RPMI7951 (cell line): ENCODE measurements at regions not wholly inside any gene's neighbourhood (a gene's known extent, or its start where the extent isn't known, plus 50 kb on each side); places are given as distances from the start of the nearest gene placed in this dataset.
"Not testable (repeated sequence)": the region's sequence is repeated elsewhere in the genome, so short reads cannot be mapped to it uniquely, and the experiment has no call there.

Experiments
- DNase-seq: peaks from one replicate; pipeline ENCODE4 v3.0.0-alpha.2; 2012; ENCODE audit warnings: low read depth

- not testable (repeated sequence) for DNase-seq
Measured at GRCh38 chr1:149229813-149230212, 126.5 kb upstream of the NBPF9 start.

GRCh38 chr1:149234926-149235914, 131.9 kb upstream of the NBPF9 start:
- DNase-seq = not testable (repeated sequence)

- DNase-seq = not testable (repeated sequence)
Measured at GRCh38 chr1:149237515-149237914, 134.2 kb upstream of the NBPF9 start.

- not testable (repeated sequence) for DNase-seq
Measured at GRCh38 chr1:149239897-149240508, 136.7 kb upstream of the NBPF9 start.

- not testable (repeated sequence) for DNase-seq
Measured at GRCh38 chr1:149240530-149240929, 137.2 kb upstream of the NBPF9 start.

GRCh38 chr1:149241272-149241671, 137.9 kb upstream of the NBPF9 start:
- DNase-seq = not testable (repeated sequence)

- DNase-seq = not testable (repeated sequence)
Measured at GRCh38 chr1:149243572-149243971, 140.2 kb upstream of the NBPF9 start.

GRCh38 chr1:149244621-149245020, 141.3 kb upstream of the NBPF9 start:
- not testable (repeated sequence) for DNase-seq

GRCh38 chr1:149246212-149246611, 142.9 kb upstream of the NBPF9 start:
- not testable (repeated sequence) for DNase-seq

- not testable (repeated sequence) for DNase-seq
Measured at GRCh38 chr1:149248610-149249009, 145.3 kb upstream of the NBPF9 start.

GRCh38 chr1:149249850-149250467, 146.6 kb upstream of the NBPF9 start:
- DNase-seq = not testable (repeated sequence)

- not testable (repeated sequence) for DNase-seq
Measured at GRCh38 chr1:149254894-149255847, 151.8 kb upstream of the NBPF9 start.

GRCh38 chr1:149260284-149260683, 156.9 kb upstream of the NBPF9 start:
- not testable (repeated sequence) for DNase-seq

- DNase-seq = not testable (repeated sequence)
Measured at GRCh38 chr1:149260736-149261340, 157.5 kb upstream of the NBPF9 start.

GRCh38 chr1:149267287-149267686, 163.9 kb upstream of the NBPF9 start:
- not testable (repeated sequence) for DNase-seq

GRCh38 chr1:149269001-149269702, 165.8 kb upstream of the NBPF9 start:
- not testable (repeated sequence) for DNase-seq

GRCh38 chr1:149269833-149270232, 166.5 kb upstream of the NBPF9 start:
- not testable (repeated sequence) for DNase-seq

GRCh38 chr1:149274493-149274892, 171.1 kb upstream of the NBPF9 start:
- DNase-seq = not testable (repeated sequence)

- DNase-seq = not testable (repeated sequence)
Measured at GRCh38 chr1:149275802-149276201, 172.5 kb upstream of the NBPF9 start.

- DNase-seq = not testable (repeated sequence)
Measured at GRCh38 chr1:149276496-149276895, 173.1 kb upstream of the NBPF9 start.
